Osteocyte (in vitro differentiated cells): ENCODE measurements at regions not wholly inside any gene's neighbourhood (a gene's known extent, or its start where the extent isn't known, plus 50 kb on each side); places are given as distances from the start of the nearest gene placed in this dataset.

ENCODE experiments used
- DNase-seq: peaks from one replicate; pipeline ENCODE4 v3.0.0; 2021; ENCODE audit warnings: mixed read lengths; ENCODE audit not compliant: unreplicated experiment; ENCODE audit errors: extremely low spot score
- H3K27ac Mint-ChIP-seq: one replicate; pipeline ENCODE4 v1.8.0; 2021; ENCODE audit warnings: mild to moderate bottlenecking, mixed read lengths; ENCODE audit not compliant: unreplicated experiment
- H3K27me3 Mint-ChIP-seq: one replicate; pipeline ENCODE4 v1.8.0; 2021; ENCODE audit warnings: mixed read lengths; ENCODE audit not compliant: unreplicated experiment
- H3K36me3 Mint-ChIP-seq: one replicate; pipeline ENCODE4 v1.8.0; 2021; ENCODE audit warnings: mixed read lengths; ENCODE audit not compliant: unreplicated experiment
- H3K4me1 Mint-ChIP-seq: one replicate; pipeline ENCODE4 v1.8.0; 2021; ENCODE audit warnings: mixed read lengths; ENCODE audit not compliant: unreplicated experiment
- H3K4me3 Mint-ChIP-seq: one replicate; pipeline ENCODE4 v1.8.0; 2021; ENCODE audit warnings: mild to moderate bottlenecking, moderate library complexity, mixed read lengths; ENCODE audit not compliant: unreplicated experiment
- H3K9me3 Mint-ChIP-seq: one replicate; pipeline ENCODE4 v1.8.0; 2021; ENCODE audit warnings: mixed read lengths; ENCODE audit not compliant: unreplicated experiment
- TF ChIP-seq, protein P1 (sequence below): fragments of 200-600 bp; sonication (generic); IDR thresholded peaks from 2 replicates; pipeline ENCODE4 v1.5.0; 2021; ENCODE audit warnings: antibody characterized with exemption, mild to moderate bottlenecking, moderate library complexity

DNA sequence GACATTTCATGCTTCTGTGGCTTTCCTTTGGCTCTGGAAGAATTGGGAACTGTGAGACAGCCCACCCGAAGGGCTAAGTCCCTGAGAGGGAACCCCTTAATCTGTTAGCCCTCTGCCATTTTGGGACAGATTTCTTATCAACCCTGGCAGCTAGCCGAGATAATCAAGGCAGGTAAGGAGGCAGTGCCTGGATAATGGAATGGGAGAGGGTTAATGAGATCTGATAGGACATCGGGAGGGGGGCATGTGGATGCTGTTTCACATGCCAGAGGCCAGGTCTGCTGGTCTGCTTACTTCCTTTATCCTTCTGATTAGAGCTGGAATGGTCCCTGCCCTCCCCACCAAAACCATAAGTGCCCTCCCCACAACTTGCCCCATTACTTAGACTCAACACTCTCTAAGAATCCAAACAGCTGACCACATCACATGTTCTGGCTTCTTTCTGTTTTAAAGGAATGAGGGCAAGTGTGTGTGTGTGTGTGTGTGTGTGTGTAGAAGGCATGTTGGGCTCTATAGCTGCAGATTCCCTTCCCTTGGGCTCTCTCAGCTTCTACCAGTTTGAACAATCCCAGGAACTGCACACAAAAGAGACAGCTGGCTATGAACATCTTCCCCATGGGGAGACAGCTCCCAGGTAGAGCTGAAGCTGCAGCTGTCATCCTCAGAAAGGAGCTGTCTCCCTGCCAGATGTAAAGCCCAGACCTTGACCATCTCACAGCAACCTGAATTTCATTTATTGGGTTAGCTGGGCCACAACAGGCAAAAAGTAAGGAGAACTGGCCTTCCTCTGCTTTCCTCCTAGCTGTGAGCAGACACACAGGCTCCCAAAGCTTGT lies 221.3 kb downstream of the PIK3R1 start:
- Mint-ChIP-seq H3K27ac (no peak overlapping the region), H3K36me3 (no peaks in the 10 kb centered on the region), H3K4me3 (no peak overlapping the region), H3K27me3 (no peaks in the 10 kb centered on the region), H3K4me1 (peaks cover 32% of the 10 kb centered on the region), H3K9me3 (no peaks in the 10 kb centered on the region)
- TF ChIP-seq, protein P1, sequence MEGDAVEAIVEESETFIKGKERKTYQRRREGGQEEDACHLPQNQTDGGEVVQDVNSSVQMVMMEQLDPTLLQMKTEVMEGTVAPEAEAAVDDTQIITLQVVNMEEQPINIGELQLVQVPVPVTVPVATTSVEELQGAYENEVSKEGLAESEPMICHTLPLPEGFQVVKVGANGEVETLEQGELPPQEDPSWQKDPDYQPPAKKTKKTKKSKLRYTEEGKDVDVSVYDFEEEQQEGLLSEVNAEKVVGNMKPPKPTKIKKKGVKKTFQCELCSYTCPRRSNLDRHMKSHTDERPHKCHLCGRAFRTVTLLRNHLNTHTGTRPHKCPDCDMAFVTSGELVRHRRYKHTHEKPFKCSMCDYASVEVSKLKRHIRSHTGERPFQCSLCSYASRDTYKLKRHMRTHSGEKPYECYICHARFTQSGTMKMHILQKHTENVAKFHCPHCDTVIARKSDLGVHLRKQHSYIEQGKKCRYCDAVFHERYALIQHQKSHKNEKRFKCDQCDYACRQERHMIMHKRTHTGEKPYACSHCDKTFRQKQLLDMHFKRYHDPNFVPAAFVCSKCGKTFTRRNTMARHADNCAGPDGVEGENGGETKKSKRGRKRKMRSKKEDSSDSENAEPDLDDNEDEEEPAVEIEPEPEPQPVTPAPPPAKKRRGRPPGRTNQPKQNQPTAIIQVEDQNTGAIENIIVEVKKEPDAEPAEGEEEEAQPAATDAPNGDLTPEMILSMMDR: no peak
- no peak for DNase-seq

DNA sequence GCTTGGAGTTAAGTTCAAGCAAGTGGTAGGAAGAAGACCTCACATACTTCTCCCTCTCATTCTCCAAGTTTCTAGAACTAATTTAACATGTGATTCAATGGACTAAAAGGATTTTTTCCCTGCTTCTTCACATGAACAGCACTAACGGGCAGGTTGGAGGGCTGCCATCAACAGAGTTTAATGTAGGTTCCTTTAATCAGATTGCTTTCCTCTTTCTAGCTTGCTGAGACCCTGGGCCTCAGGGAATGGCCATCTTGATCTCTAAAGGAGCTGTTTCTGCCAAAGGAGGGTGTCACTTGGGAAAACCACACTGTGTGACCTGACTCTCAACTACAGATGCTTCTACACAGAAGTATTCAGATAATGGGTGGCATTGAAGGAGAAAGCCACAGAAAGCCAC lies 223.3 kb downstream of the PIK3R1 start:
- TF ChIP-seq, protein P1: no peak
- H3K4me1 Mint-ChIP-seq: peaks cover 22% of the 10 kb centered on the region
- no peak overlapping the region for H3K27ac Mint-ChIP-seq
- H3K4me3 Mint-ChIP-seq: no peak overlapping the region
- H3K36me3 Mint-ChIP-seq: no peaks in the 10 kb centered on the region
- no peaks in the 10 kb centered on the region for H3K27me3 Mint-ChIP-seq
- DNase-seq: no peak
- no peaks in the 10 kb centered on the region for H3K9me3 Mint-ChIP-seq

DNA sequence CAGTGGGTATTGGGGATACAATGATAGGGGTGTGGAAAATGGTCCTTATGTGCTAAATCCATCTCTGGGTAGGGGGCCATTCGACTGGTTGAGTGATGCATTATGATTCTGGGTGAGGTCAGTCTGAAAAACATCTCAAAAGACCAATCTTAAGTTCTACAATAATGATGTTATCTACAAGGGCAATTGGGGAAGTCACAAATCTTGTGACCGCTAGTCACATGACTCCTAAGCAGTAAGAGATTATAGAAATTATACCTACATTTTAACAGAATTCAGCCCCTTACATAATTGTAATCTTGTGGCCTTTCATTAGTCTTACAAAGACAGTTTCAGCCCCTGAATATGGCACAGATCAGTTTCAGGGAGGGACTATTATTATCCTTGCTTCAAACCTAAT lies 224.7 kb downstream of the PIK3R1 start:
- H3K27me3 Mint-ChIP-seq: no peaks in the 10 kb centered on the region
- peaks cover 12% of the 10 kb centered on the region for H3K4me1 Mint-ChIP-seq
- TF ChIP-seq, protein P1: no peak
- no peak for DNase-seq
- H3K4me3 Mint-ChIP-seq: no peak overlapping the region
- H3K27ac Mint-ChIP-seq: no peak overlapping the region
- no peaks in the 10 kb centered on the region for H3K36me3 Mint-ChIP-seq
- H3K9me3 Mint-ChIP-seq: no peaks in the 10 kb centered on the region

DNA sequence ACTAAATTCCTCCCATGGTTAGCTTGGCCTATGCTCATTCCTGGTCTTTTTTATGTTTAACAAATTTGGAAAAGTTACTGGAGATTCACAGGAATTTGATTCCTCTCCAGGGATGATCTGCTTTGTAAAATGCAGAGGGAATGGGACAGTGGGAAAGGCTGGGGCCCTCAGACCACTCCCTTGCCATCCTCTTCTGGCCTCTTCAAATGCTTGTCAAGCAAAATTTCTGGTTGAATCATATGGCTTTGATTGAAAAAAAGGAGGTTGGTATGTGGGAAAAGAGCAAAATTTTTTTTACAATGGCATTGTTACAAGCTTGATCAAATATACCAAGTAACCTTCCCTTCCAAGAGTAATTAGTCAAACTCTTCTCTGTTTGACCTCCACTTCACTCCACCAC lies 225.1 kb downstream of the PIK3R1 start:
- peaks cover 8% of the 10 kb centered on the region for H3K4me1 Mint-ChIP-seq
- no peak for DNase-seq
- no peaks in the 10 kb centered on the region for H3K27me3 Mint-ChIP-seq
- H3K36me3 Mint-ChIP-seq: no peaks in the 10 kb centered on the region
- H3K4me3 Mint-ChIP-seq: no peak overlapping the region
- TF ChIP-seq, protein P1: no peak
- H3K27ac Mint-ChIP-seq: no peak overlapping the region
- no peaks in the 10 kb centered on the region for H3K9me3 Mint-ChIP-seq

DNA sequence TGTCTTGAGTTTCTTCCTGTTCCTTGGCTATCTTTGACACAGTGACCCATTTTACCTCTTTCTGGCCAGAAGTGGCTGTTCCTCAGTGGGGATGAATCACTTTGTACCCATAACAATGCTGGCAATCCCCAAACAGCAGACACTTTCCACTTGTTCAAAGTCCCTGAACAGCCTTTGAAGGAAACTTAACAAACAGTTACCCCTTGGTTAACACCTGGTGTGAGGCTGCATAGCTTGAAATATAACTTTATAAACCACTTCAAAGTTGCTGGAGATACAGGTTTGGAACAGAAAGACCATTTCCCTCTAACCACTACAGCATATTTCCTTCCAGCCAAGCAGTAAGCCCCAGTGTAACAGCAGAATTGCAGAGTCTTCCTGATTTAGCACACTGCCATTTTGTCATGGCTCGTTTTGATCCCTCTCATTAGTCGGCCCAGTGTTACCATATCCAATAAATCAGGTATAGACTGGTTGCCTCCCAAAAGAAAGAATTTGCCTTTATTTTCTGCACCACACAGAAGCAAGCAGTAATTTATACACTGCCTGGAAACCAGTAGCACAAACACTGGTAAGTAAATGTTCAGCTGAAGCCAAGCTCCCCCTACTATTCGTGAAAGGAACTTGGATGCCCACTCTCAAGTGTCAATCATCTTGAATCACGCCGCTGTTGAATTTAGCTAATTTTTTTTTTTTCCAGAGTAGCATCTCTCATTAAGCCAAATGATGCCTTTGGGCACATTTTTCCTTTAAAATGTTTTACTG lies 225.9 kb downstream of the PIK3R1 start:
- Mint-ChIP-seq H3K36me3 (no peaks in the 10 kb centered on the region), H3K9me3 (no peaks in the 10 kb centered on the region), H3K4me1 (peaks cover 8% of the 10 kb centered on the region), H3K27me3 (no peaks in the 10 kb centered on the region), H3K4me3 (no peak overlapping the region), H3K27ac (no peak overlapping the region)
- TF ChIP-seq, protein P1: no peak
- DNase-seq: no peak
